AG04450 (cell line): ENCODE measurements at regions not wholly inside any gene's neighbourhood (a gene's known extent, or its start where the extent isn't known, plus 50 kb on each side); places are given as distances from the start of the nearest gene placed in this dataset.

Experiments
- CTCF ChIA-PET: fragments of 300-600, 350-600 bp; formaldehyde crosslinking; extraction: SDS; loops from one replicate; lab custom pipeline; 2022; ENCODE audit warnings: antibody characterized with exemption, inconsistent platforms; lab: Charles Lee
- POLR2A ChIA-PET: fragments of 350-600 bp; formaldehyde crosslinking; extraction: SDS; loops from one replicate; lab custom pipeline; 2021; ENCODE audit warnings: antibody characterized with exemption, inconsistent platforms; lab: Yijun Ruan, JAX
- DNase-seq: peaks from one replicate; pipeline ENCODE4 v3.0.0-alpha.2; 2011; ENCODE audit warnings: low read depth, low spot score
- H3K27ac ChIP-seq: one replicate; pipeline ENCODE4 v1.5.1; 2012; ENCODE audit warnings: low read depth, low read length, control low read depth
- H3K27me3 ChIP-seq: one replicate; pipeline ENCODE4 v1.6.0; 2012; ENCODE audit warnings: low read length; ENCODE audit not compliant: control insufficient read depth, insufficient read depth
- H3K4me3 ChIP-seq: 2 replicates; pipeline ENCODE4 v1.5.1; 2011; ENCODE audit warnings: mild to moderate bottlenecking, low read depth, low read length, control low read depth
- H3K9me3 ChIP-seq: 2 replicates; pipeline ENCODE4 v1.5.1; 2012; ENCODE audit warnings: low read length; ENCODE audit not compliant: control insufficient read depth, insufficient read depth
- TF ChIP-seq, protein P1 (sequence below): IDR thresholded peaks from 2 replicates; pipeline ENCODE4 v1.5.1; 2011; ENCODE audit warnings: low read depth, low read length, control low read depth, inconsistent platforms

DNA sequence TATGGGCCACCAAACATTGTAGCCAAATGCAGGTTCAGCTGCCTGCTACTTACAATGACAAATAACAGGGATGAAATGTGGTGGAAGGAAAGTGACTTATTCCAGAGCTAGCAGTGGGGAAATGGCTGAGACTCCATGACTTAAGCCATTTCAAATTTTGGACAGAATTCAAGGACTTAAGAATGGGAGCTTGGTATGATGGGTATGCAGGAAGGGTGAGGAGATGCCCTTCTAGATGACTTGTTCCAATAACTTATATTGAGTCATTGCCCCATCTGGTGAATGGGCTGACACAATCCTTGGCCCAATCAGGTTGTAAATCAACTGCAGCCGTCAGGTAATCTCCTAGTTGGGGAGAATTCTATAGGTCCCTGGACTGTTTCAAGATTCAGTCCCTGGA, 230.7 kb upstream of the SGCD start:
- no peaks in the 10 kb centered on the region for H3K27me3 ChIP-seq
- CTCF ChIA-PET, result no interaction called here

DNA sequence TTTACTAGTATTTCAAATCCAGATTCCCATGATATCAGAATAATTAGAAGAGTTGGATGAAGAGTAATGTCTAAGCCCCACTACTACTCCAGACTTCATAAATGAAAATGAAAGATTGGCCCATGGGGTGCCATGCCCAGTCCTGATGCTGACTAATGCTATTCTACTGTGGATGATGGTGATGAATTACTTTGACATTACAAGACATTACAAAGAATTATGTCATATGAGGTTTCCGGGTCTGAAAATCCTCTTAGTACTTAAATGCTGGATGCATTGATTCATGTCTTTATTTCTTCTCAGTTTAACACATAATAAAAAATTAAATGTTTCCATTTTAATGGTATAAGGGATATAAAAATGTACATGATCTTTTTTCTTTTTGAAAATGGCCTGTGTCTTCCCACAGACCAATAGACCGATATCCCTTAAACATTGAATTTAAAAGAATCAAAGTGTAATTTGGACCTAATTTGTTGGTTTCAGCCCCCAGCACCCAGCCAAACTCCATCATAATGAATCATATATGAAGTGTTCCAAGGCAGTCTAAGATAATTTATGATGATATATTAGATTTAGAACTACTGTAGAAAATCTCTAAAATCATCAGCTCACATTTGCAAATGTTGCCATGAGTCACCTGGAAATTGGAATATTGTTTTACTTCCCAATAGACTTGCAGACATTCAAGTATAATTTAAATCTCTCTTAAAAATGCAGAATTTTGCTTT, 223.6 kb upstream of the SGCD start:
- CTCF ChIA-PET, result interaction anchor here (0.7 kb wide), 2 partner anchors 291 to 1539 kb away, joined by 3 read pairs; no protein-coding TSS in a partner anchor
- Histone ChIP-seq H3K4me3 (no peak overlapping the region), H3K9me3 (0 out of 2 replicates have a peak, but pooled peaks cover 4% of the 10 kb centered on the region), H3K27me3 (no peaks in the 10 kb centered on the region), H3K27ac (no peak overlapping the region)
- DNase-seq, result no peak
- POLR2A ChIA-PET, result no interaction called here
- TF ChIP-seq, protein P1, sequence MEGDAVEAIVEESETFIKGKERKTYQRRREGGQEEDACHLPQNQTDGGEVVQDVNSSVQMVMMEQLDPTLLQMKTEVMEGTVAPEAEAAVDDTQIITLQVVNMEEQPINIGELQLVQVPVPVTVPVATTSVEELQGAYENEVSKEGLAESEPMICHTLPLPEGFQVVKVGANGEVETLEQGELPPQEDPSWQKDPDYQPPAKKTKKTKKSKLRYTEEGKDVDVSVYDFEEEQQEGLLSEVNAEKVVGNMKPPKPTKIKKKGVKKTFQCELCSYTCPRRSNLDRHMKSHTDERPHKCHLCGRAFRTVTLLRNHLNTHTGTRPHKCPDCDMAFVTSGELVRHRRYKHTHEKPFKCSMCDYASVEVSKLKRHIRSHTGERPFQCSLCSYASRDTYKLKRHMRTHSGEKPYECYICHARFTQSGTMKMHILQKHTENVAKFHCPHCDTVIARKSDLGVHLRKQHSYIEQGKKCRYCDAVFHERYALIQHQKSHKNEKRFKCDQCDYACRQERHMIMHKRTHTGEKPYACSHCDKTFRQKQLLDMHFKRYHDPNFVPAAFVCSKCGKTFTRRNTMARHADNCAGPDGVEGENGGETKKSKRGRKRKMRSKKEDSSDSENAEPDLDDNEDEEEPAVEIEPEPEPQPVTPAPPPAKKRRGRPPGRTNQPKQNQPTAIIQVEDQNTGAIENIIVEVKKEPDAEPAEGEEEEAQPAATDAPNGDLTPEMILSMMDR, result no peak

More for the DNA sequence above, 230.7 kb upstream of the SGCD start:
- no peak for DNase-seq
- POLR2A ChIA-PET, result no interaction called here
- Histone ChIP-seq H3K27ac (no peak overlapping the region), H3K4me3 (no peak overlapping the region), H3K9me3 (peaks cover 6% of the 10 kb centered on the region)
- TF ChIP-seq, protein P1, result no peak

DNA sequence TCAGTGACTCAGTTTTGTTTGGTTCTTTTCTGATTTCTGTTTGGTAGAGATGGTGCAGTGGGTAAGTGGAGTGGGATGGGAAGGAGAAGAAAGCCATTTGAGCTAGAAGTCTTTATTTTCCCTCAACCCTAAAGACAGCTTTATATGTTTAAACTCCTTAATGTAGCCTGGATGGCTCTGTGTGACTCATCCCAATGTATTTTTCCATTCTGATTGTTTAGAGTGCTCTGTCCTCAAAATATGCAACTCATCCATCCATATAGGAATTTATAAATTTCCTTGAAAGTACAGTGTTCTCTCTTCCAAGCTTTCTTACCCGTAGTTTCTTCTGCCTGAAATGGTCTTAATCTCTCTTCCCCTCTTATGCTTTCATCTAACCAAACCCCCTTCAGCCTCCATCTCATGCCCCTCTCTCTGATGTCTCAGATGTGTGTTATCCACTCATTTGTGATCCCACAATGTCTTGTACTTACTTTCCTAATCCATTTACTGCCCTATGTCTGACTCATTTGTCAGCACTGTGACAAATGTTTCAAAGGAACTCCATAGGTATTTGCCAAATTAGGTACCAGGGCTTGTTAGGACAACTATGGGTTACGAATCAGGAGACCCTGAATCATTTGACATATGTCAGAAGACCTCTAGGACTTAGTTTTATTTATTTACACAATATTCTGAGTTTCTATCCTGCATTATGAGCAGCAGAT, 217.5 kb upstream of the SGCD start:
- DNase-seq, result no peak
- Histone ChIP-seq H3K9me3 (no peaks in the 10 kb centered on the region), H3K27ac (no peak overlapping the region), H3K4me3 (no peak overlapping the region), H3K27me3 (no peaks in the 10 kb centered on the region)
- POLR2A ChIA-PET, result interaction anchor here (1.2 kb wide), 1 partner anchor 40 kb away, joined by 3 read pairs; no protein-coding TSS in a partner anchor
- TF ChIP-seq, protein P1, result no peak
- CTCF ChIA-PET, result no interaction called here

DNA sequence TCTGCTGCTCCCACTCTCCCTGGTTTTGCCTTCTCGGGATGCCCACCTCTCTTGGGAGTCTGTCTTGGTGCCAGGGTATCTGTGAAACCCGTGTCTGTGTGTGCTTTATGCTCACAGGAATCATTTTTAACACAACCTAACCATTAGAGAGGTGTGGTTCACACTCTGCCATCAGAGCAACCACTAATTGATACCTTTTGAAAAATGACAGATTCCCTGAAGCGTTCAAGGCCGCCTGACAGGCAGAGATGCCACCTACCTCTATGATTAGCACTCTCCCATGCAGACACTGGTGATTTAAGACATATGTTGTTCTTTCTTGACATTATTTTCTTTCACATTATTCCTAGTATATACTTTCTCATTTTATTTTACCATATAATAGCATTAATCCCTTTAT, 207.3 kb upstream of the SGCD start:
- POLR2A ChIA-PET, result no interaction called here
- H3K9me3 ChIP-seq, result no peaks in the 10 kb centered on the region
- DNase-seq, result no peak
- no peak overlapping the region for H3K4me3 ChIP-seq
- CTCF ChIA-PET, result no interaction called here
- H3K27me3 ChIP-seq, result no peaks in the 10 kb centered on the region
- H3K27ac ChIP-seq, result no peak overlapping the region
- TF ChIP-seq, protein P1, result no peak

DNA sequence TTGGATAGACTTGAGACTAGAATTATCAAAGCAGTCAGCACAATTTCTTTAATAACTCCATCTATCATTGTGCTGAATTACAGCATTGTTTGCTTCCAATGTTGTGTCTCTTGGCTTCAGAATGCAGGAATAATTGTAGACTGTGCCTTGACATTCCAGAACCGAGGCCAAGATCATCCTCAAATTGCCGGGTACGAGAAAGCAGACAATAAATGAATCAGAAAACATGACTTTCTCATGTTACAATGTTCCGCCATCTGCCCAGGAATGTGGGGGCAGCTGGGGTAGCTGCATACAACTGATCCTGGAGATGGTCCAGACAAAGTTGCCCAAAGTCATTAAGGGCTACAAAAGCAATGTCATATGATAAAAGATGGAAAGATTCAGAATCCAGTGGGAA, 206.2 kb upstream of the SGCD start:
- Histone ChIP-seq H3K9me3 (no peaks in the 10 kb centered on the region), H3K4me3 (no peak overlapping the region), H3K27ac (no peak overlapping the region), H3K27me3 (no peaks in the 10 kb centered on the region)
- DNase-seq, result no peak
- TF ChIP-seq, protein P1, result no peak
- CTCF ChIA-PET, result no interaction called here
- POLR2A ChIA-PET, result interaction anchor here (0.8 to 1.5 kb wide), 2 partner anchors 27 to 264 kb away, joined by 3 read pairs; no protein-coding TSS in a partner anchor
